ENCODE measurements at regions not wholly inside any gene's neighbourhood (a gene's known extent, or its start where the extent isn't known, plus 50 kb on each side); places are given as distances from the start of the nearest gene placed in this dataset.

DNA sequence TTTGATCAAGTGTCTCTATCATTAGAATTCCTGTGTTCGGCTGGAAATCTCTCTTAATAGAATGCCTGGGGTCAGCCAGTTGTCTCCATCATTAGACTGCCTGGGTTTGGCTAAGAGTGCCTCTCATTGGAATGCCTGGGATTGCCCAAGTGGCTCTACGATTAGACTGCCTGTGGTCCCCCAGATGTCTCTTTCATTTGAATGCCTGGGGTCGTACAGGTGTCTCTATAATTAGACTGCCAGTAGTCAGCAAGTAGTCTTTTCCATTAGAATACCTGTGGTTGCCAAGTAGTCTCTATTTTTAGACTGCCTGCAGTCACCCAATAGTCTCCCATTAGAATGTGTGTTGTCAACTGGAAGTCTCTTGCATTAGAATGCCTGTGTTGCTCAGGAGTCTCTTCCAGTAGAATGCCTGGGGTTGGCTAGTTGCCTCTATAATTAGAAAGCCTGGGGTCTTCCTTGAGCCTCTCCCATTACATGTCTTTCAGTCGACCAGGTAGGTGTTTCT lies 1523.2 kb downstream of the UQCRFS1 start:
- DNase-seq = no peak

DNA sequence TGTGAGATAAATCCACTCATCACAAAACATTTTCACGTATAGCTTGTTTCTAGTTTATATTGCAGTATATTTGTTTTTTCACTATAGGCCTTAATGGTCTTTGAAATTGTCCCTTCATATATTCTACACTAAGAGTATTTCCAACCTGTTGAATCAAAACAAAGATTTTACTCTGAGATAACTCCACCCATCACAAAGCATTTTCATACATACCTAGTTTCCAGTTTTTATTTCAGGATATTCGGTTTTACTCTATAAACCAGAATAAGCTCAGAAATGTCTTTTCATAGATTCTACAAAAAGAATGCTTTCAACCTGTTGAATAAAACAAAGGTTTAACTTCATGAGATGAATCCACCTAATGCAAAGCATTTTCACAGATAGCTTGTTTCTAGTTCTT lies 1528.7 kb downstream of the UQCRFS1 start:
- DNase-seq = no peak

DNA sequence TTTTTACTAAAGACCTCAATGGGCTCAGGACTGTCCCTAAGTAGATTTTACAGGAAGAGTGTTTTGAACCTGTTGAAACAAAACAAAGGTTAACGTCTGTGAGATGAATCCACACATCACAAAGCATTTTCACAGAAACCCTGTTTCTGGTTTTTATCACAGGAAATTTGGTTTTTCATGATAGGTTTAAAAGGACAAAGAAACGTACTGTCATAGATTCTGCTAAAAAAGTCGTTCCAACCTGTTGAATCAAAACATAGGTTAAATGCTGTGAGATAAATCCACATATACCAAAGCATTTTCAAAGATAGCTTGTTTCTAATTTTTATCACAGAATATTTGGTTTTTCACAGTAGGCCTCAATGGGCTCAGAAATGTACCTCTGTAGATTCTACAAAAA lies 1531.0 kb downstream of the UQCRFS1 start:
- DNase-seq = no peak

DNA sequence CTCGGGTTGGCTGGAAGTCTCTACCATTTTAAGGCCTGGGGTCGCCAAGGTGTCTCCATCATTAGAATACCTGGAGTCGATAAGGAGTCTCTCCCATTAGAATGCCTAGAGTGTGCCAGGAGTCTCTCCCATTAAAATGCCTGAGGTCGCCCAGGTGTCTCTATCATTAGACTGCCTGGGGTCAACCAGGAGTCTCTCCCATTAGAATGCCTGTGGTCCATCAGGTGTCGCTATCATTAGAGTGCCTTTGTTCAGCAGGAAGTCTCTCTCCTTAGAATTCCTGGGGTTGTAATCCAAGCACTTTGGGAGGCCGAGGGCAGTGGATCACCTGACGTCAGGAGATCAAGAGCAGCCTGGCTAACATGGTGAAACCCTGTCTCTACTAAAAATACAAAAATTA lies 1533.0 kb downstream of the UQCRFS1 start:
- no peak for DNase-seq

DNA sequence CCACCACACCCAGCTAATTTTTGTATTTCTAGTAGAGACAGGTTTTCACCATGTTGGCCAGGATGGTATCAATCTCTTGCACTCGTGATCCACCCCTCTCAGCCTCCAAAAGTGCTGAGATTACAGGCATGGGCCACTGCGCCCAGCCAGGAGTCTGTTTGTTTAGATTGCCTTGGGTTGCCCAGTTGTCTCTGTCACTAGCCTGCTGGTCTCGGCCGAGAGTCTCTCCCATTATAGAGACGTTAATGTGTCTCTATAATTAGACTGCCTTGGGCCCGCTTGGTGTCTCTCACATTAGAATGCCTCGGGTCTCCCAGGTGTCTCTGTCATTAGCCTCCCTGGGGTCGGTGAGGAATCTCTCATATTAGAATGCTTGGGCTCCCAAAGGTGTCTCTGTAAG lies 1533.6 kb downstream of the UQCRFS1 start:
- no peak for DNase-seq

DNA sequence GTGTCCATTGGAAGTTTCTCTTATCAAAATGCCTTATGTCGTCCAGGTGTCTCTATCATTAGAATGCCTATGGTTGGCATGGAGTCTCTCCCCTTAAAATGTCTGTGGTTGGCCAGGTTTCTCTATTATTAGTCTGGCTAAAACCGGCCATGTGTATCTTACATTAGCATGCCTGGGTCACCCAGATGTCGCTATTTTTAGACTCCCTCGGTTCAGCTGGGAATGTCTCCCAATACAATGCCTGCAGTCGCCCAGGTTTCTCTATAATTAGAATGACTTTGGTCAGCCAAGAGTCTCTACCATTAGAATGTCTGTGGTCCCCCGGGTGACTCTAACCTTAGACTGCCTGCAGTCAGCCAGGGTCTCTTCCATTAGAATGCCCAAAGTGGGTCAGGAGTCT lies 1536.1 kb downstream of the UQCRFS1 start:
- DNase-seq = no peak

DNA sequence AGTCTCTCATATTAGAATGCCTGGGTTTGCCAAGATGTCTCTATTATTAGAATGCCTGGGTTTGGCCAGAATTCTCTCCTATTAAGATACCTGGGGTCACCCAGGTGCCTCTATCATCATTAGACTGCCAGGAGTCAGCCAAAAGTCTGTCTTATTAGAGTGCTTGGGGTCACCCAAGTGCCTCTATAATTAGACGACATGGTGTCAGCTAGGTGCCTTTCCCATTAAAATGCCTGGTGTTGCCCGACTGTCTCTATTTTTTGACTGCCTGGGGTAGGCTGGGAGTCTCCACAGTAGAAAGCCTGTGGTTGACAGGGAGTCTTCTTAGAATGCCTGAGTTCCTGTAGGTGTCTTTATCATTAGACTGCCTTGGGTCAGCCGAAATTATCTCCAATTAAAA lies 1536.6 kb downstream of the UQCRFS1 start:
- DNase-seq = no peak

DNA sequence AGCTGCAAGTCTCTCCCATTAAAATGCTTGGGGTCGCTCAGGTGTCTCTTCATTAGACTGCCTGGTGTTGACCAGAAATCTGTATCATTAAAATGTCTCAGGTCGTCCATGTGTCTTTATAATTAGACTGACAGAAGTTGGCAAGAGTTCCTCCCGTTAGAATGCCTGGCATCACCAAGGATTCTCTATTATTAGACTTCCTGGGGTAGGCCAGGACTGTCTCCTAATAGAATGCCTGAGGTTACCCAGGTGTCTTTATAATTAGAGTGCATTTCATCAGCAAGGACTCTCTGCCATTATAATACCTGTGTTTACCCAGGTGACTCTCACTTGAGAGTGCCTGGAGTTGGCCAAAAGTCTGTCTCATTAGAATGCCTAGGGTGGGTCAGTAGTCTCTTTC lies 1537.2 kb downstream of the UQCRFS1 start:
- no peak for DNase-seq

DNA sequence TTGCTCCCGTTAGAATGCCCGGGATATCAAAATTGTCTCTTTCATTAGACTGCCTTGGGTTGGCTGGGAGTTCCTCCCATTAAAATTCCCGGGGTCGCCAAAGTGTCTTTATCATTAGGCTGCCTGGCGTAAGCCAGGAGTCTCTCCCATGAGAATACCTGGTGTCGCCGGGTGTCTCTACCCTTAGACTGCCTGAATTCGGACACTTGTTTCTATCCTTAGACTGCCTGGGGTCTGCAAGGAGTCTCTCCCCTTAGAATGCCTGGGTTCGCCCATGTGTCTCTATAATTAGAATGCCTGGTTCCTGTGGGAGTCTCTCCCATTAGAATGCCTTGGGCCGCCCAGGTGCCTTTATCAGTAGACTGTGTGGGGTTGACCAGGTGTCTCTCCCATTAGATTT lies 1538.2 kb downstream of the UQCRFS1 start:
- DNase-seq = no peak

DNA sequence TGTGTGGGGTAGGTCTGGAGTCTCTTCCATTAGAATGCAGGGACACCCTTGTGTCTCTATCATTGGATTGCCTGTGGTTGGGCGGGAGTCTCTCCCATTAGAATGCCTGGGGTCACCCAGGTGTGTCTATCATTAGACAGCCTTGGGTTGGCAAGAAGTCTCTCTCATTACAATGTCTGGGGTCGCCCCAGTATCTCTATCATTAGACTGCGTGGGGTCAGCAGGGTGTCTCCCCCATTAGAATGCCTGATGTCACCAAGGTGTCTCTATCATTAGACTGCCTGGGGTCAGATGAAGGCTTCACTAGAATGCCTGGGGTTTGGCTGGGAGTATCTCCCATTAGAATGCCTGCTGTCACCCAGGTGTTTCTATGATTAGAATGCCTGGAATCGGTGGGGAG lies 1539.0 kb downstream of the UQCRFS1 start:
- no peak for DNase-seq

DNA sequence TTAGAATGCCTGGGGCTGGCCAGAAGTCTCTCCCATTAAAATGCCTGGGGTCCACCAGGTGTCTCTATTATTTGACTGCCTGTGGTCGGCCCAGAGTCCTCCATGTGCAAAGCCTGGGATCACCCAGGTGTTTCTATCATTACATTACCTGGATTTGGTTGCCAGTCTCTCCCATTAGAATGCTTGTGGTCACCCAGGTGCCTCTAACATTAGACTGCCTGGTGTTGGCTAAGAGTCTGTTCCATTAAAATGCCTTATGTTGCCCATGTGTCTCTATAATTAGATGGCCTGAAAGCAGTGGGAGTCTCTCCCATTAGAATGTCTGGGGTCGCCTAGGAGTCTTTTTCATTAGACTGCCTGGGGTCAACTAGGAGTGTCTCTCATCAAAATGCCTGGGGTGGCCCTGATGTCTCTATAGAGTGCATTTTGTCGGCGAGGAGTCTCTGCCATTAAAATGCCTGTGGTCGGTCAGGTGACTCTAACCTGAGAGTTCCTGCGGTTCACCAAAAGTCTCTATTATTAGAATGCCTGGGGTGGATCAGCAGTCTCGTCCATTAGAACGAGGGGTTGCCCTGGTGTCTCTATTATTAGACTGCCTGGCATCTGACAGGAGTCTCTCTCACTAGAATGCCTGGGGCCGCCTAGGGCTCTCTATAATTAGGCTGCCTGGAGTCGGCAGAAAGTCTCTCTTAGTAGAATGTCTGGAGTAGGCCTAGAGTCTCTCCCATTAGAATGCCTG lies 1540.5 kb downstream of the UQCRFS1 start:
- no peak for DNase-seq

DNA sequence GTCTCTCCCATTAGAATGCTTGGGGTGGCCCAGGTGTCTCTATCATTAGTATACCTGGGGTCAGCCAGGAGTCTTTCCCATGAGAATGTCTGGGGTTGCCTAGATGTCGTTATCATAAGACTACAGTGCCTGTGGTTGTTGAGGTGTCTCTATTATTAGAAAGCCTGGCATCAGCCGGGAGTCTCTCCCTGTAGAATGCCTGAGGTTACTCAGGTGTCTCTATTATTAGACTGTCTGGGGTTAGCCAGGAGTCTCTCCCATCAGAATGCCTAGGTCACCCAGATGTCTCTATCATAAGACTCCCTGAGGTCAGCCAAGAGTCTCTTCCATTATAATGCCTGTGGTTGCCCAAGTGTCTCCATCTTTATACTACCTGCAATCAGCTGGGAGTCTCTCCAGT lies 1541.1 kb downstream of the UQCRFS1 start:
- DNase-seq = no peak

DNA sequence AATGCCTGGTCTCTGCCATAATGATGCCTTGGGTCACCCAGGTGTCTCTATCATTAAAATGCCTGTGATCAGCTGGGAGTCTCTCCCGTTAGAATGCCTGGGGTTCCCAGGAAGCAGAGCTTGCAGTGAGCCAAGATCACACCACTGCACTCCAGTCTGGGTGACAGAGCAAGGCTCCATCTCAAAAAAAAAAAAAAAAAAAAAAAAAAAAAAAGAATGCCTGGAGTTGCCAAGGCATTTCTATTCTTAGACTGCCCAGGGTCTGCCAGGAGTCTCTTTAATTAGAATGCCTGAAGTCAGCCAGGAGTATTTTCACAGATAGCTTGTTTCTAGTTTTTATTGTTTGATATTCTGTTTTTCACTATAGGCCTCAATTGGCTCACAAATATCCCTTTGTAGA lies 1552.5 kb downstream of the UQCRFS1 start:
- no peak for DNase-seq

DNA sequence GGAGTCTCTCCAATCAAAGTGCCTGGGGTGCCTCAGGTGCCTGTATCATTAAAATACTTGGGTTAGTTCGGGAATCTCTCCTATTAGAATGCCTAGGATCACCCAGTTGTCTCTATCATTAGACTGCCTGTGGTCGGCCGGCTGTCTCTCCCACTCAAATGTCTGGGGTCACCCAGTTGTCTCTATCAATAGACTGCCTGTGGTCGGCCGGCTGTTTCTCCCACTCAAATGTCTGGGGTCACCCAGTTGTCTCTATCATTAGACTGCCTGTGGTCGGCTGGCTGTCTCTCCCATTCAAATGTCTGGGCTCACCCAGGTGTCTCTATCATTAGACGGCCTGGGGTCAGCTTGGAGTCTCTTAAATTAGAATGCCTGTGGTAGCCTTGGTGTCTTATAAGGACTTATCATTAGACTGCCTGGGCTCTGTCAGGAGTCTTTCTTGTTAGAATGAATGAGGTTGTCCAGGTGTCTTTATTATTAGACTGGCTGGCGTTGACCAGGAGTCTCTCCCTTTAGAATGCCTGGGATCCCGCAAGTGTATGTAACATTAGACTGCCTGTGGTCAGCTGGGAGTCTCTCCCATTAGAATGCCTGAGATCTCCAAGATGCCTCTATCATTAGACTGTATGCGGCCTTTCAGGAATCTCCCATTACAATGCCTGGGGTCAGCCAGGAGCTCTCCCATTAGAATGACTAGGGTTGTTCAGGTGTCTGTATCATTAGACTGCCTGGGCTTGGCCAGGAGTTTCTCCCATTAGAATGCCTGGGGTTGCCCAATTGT lies 1555.5 kb downstream of the UQCRFS1 start:
- no peak for DNase-seq

DNA sequence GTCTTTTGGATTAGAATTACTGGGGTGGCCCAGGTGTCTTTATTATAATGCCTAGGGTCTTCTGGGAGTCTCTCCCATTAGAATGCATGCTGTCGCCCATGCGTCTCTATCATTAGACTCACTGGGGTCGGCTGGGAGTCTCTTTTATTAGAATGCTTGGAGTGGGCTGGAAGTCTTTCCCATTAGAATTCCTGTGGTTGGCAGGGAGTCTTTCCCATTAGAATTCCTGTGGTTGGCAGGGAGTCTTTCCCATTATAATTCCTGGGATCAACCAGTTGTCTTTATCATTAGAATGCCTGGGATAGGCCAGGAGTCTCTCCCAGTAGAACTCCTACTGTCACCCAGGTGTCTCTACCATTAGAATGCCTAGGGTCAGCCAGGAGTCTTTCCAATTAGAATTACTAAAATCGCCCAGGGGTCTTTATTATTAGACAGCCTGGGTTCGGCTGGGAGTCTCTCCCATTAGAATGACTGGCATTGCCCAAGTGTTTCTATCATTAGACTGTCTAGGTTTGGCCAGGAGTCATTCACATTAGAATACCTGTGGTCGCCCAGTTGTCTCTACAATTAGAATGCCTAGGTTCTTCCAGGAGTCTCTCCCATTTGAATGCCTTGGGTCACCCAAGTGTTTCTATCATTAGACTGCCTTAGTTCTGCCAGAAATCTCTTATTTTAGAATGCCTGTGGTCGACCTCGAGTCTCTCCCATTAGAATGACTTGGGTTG lies 1558.5 kb downstream of the UQCRFS1 start:
- no peak for DNase-seq

DNA sequence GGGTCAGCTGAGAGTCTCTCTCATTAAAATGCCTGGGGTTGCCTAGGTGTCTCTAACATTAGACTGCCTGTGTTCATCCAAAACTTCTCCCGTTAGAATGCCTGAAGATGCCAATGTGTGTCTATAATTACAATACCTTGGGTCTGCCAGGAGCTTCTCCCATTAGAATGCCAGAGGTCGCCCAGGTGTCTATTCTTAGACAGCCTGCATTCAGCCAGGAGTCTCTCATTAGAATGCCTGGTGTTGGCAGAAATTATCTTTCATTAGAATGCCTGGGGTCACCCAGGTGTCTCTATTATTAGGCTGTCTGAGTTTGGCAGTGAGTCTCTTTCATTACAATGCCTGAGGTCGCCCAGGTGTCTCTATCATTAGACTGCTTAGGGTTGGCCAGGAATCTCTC lies 1560.2 kb downstream of the UQCRFS1 start:
- DNase-seq = no peak

DNA sequence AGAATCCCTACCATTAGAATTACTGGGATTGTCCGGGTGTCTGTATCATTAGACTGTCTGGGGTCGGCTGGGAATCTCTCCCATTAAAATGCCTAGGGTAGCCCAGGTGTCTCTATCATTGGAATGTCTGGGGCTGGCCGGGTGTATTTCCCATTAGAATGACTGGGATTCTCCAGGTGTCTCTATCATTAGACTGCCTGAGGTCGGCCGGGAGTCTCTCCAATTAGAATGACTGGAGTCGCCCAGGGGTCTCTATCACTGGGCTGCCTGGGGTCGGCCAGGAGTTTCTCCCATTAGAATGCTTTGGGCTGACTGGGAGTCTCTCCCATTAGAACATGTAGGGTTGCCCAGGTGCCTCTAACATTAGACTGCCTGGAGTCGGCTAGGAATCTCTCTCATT lies 1560.7 kb downstream of the UQCRFS1 start:
- no peak for DNase-seq

DNA sequence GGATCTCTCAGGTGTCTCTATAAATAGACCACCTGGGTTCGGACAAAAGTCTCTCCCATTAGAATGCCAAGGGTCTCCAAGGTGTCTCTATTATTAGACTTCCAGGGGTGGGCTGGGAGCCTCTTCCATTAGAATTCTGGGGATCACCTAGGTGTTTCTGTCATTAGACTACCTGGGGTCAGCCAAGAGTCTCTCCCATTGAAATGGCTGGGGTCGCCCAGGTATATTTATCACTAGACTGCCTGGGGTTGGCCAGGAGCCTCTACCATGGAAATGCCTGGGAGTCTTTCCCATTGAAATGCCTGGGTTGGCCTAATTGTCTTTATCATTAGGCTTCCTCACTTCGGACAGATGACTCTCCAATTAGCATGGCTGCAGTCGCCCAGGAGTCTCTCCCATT lies 1565.5 kb downstream of the UQCRFS1 start:
- no peak for DNase-seq

DNA sequence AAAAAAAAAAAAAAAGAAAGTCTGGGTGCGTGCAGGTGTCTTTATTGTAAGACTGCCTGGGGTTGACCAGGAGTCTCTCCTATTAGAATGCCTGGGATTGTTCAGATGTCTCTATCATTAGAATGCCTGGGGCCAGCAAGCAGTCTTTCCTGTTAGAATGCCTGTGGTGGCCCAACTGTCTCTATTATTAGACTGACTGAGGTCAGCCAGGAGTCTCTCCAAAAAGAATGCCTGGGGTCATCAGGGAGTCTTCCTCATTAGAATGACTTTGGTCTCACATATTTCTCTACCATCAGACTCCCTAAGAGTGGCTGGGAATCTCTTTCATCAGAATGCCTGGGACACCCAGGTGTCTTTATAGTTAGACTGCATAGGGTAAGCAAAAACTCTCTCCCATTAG lies 1577.5 kb downstream of the UQCRFS1 start:
- DNase-seq = no peak

DNA sequence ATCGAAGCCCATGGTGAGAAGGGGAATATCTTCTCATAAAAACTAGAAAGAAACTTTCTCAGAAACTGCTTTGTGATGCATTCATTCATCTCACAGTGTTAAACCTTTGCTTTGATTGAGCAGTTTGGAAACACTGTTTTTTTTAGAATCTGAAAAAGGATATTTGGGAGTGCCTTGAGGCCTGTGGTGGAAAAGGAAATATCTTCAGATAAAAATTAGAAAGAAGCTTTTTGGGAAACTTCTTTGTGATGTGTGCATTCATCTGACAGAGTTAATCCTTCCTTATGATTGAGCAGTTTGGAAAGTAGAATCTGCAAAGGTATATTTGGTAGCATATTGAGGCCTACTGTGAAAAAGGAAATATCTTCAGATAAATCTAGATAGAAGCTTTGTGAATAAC lies 1594.9 kb downstream of the UQCRFS1 start:
- no peak for DNase-seq

DNA sequence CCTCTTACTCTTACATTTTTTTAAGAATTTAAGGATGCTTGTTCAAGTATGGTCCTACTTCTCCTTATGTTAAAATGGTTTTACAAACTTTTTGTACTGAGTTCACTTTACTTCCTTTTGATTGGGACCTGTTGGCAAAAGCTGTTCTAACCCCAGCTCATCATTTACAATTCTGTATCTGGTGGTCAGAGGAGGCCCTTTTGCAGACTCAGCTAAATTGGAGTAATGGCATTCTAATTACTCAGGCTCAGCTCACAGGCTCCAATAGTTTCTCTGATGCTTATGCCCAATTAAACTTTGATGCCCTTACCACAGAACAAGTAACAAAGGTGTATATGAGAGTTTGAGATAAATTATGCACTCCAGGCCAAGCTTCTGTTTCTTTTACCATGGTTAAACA lies 1632.0 kb downstream of the UQCRFS1 start:
- DNase-seq = no peak
